ENCODE measurements at regions not wholly inside any gene's neighbourhood (a gene's known extent, or its start where the extent isn't known, plus 50 kb on each side); places are given as distances from the start of the nearest gene placed in this dataset.
"Not testable (repeated sequence)": the region's sequence is repeated elsewhere in the genome, so short reads cannot be mapped to it uniquely, and the experiment has no call there.

GRCh38 chr5:74499256-74500050, 141.1 kb downstream of the ENC1 start:
- DNase-seq = no peak

GRCh38 chr5:74497706-74498105, 142.8 kb downstream of the ENC1 start:
- DNase-seq = no peak

GRCh38 chr5:74493411-74493810, 147.1 kb downstream of the ENC1 start:
- DNase-seq = no peak

GRCh38 chr5:74492230-74492629, 148.3 kb downstream of the ENC1 start:
- DNase-seq = no peak

GRCh38 chr5:74491586-74491985, 148.9 kb downstream of the ENC1 start:
- DNase-seq = no peak

GRCh38 chr5:74490814-74491213, 149.7 kb downstream of the ENC1 start:
- DNase-seq = no peak

GRCh38 chr5:74482990-74483389, 157.5 kb downstream of the ENC1 start:
- DNase-seq = no peak

- no peak for DNase-seq
Observed at GRCh38 chr5:74482523-74482922, 158.0 kb downstream of the ENC1 start.

GRCh38 chr5:74481357-74481756, 159.2 kb downstream of the ENC1 start:
- not testable (repeated sequence) for DNase-seq

- no peak for DNase-seq
Observed at GRCh38 chr5:74480201-74480600, 160.3 kb downstream of the ENC1 start.

- DNase-seq = no peak
Observed at GRCh38 chr5:74478328-74478727, 162.2 kb downstream of the ENC1 start.

GRCh38 chr5:74477761-74478160, 162.8 kb downstream of the ENC1 start:
- no peak for DNase-seq

GRCh38 chr5:74476819-74477453, 163.6 kb downstream of the ENC1 start:
- DNase-seq = no peak

GRCh38 chr5:74476046-74476818, 164.3 kb downstream of the ENC1 start:
- no peak for DNase-seq

- no peak for DNase-seq
Observed at GRCh38 chr5:74471875-74472274, 168.7 kb downstream of the ENC1 start.

GRCh38 chr5:74469234-74469994, 171.1 kb downstream of the ENC1 start:
- DNase-seq = no peak

GRCh38 chr5:74468421-74468820, 172.1 kb downstream of the ENC1 start:
- DNase-seq = no peak

GRCh38 chr5:74465724-74466123, 174.8 kb downstream of the ENC1 start:
- DNase-seq = no peak

GRCh38 chr5:74464512-74465209, 175.9 kb downstream of the ENC1 start:
- DNase-seq = no peak

- no peak for DNase-seq
Observed at GRCh38 chr5:74462356-74462755, 178.2 kb downstream of the ENC1 start.

GRCh38 chr5:74461251-74461650, 179.3 kb downstream of the ENC1 start:
- DNase-seq = no peak

- no peak for DNase-seq
Observed at GRCh38 chr5:74460694-74461093, 179.8 kb downstream of the ENC1 start.
